ENCODE measurements at regions not wholly inside any gene's neighbourhood (a gene's known extent, or its start where the extent isn't known, plus 50 kb on each side); places are given as distances from the start of the nearest gene placed in this dataset.

GRCh38 chr16:85197611-85198566, 85.6 kb upstream of the CIBAR2 start:
- TF ChIP-seq, protein P1, sequence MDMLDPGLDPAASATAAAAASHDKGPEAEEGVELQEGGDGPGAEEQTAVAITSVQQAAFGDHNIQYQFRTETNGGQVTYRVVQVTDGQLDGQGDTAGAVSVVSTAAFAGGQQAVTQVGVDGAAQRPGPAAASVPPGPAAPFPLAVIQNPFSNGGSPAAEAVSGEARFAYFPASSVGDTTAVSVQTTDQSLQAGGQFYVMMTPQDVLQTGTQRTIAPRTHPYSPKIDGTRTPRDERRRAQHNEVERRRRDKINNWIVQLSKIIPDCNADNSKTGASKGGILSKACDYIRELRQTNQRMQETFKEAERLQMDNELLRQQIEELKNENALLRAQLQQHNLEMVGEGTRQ (IDR thresholded peaks at IDR 0.05; ENCODE audit: borderline replicate concordance, low read depth, low read length), result no peak
- no peak for TF ChIP-seq REST (IDR thresholded peaks at IDR 0.05; ENCODE audit: low read depth, low read length)
- CTCF ChIA-PET, result interaction anchor here (0.8 to 3.9 kb wide), 6 partner anchors 9 to 83 kb away, joined by 3 to 30 read pairs (median 4); no protein-coding TSS in a partner anchor
- H3K9me3 ChIP-seq, result no peaks in the 10 kb centered on the region
- 93% methylated on average over 15 of the region's 22 CpGs for WGBS (ENCODE audit: low lambda C conversion rate)
- H3K27me3 ChIP-seq (ENCODE audit: insufficient read depth), result no peaks in the 10 kb centered on the region
- H3K9ac ChIP-seq, result no peak overlapping the region
- peak overlapping the region in 1 of 2 experiments; percentile 79; a peak in 1 of 4 replicates for H3K27ac ChIP-seq (ENCODE audit: low read depth in 2 of 2, low read length in 1 of 2)
- peaks cover 47% of the 10 kb centered on the region; the same call in 1 of the 2 replicates for H3K79me2 ChIP-seq (ENCODE audit: insufficient read depth)
- H3K4me3 ChIP-seq (ENCODE audit: low read depth in 2 of 2, low read length in 1 of 2), result no peak overlapping the region
- H3K4me1 ChIP-seq (ENCODE audit: control insufficient read depth in 1 of 2, insufficient read depth in 2 of 2, low read depth in 1 of 2, low read length in 1 of 2), result peaks cover 9 to 50% of the 10 kb centered on the region in 2 experiments; a peak in 3 of 4 replicates
- no peak overlapping the region for H3K4me2 ChIP-seq
- no peaks in the 10 kb centered on the region for H3K9me2 ChIP-seq
- POLR2A ChIA-PET, result no interaction called here
- no peak for DNase-seq
- no peak overlapping the region for H2AFZ ChIP-seq (ENCODE audit: low read depth)
- no peaks in the 10 kb centered on the region for H3F3A ChIP-seq (replicated peaks; ENCODE audit: insufficient read depth)
- no peaks in the 10 kb centered on the region for H3K36me3 ChIP-seq (replicated peaks in 1 of 2; ENCODE audit: control insufficient read depth in 1 of 2, insufficient read depth in 2 of 2, low read length in 1 of 2)
- peaks cover 5% of the 10 kb centered on the region; the same call in 1 of the 2 replicates for H4K20me1 ChIP-seq (ENCODE audit: insufficient read depth)

- H3K27ac ChIP-seq (ENCODE audit: low read depth in 2 of 2, low read length in 1 of 2), result no peak overlapping the region
- 91% methylated on average over 21 of the region's 21 CpGs for WGBS (ENCODE audit: low lambda C conversion rate)
- H3K36me3 ChIP-seq (replicated peaks in 1 of 2; ENCODE audit: control insufficient read depth in 1 of 2, insufficient read depth in 2 of 2, low read length in 1 of 2), result no peaks in the 10 kb centered on the region
- no peak overlapping the region for H3K4me2 ChIP-seq
- no peak for DNase-seq
- no peaks in the 10 kb centered on the region for H3K9me3 ChIP-seq
- peaks cover 40% of the 10 kb centered on the region; the same call in 1 of the 2 replicates for H3K79me2 ChIP-seq (ENCODE audit: insufficient read depth)
- peaks cover 5% of the 10 kb centered on the region; the same call in 1 of the 2 replicates for H4K20me1 ChIP-seq (ENCODE audit: insufficient read depth)
- no peaks in the 10 kb centered on the region for H3K9me2 ChIP-seq
- POLR2A ChIA-PET, result no interaction called here
- H2AFZ ChIP-seq (ENCODE audit: low read depth), result no peak overlapping the region
- no peaks in the 10 kb centered on the region for H3F3A ChIP-seq (replicated peaks; ENCODE audit: insufficient read depth)
- H3K9ac ChIP-seq, result no peak overlapping the region
- peaks cover 9 to 59% of the 10 kb centered on the region in 2 experiments; a peak in 2 of 4 replicates for H3K4me1 ChIP-seq (ENCODE audit: control insufficient read depth in 1 of 2, insufficient read depth in 2 of 2, low read depth in 1 of 2, low read length in 1 of 2)
- no peaks in the 10 kb centered on the region for H3K27me3 ChIP-seq (ENCODE audit: insufficient read depth)
- CTCF ChIA-PET, result interaction anchor here (0.7 to 3.9 kb wide), 5 partner anchors 8 to 108 kb away, joined by 3 to 30 read pairs (median 3); no protein-coding TSS in a partner anchor
- H3K4me3 ChIP-seq (ENCODE audit: low read depth in 2 of 2, low read length in 1 of 2), result no peak overlapping the region
- TF ChIP-seq YY1 (IDR thresholded peaks at IDR 0.05; ENCODE audit: low read depth) (no peak), REST (IDR thresholded peaks at IDR 0.05; ENCODE audit: low read depth, low read length) (no peak), RXRA (IDR thresholded peaks at IDR 0.05; ENCODE audit: borderline replicate concordance, low read depth) (no peak), RAD21 (IDR thresholded peaks at IDR 0.05; ENCODE audit: low read length) (no peak), USF1 (IDR thresholded peaks at IDR 0.05; ENCODE audit: borderline replicate concordance, low read depth) (no peak), EZH2phosphoT487 (IDR thresholded peaks at IDR 0.05; ENCODE audit: borderline replicate concordance, low read depth) (no peak), GABPA (IDR thresholded peaks at IDR 0.05; ENCODE audit: low read depth) (no peak), TAF1 (IDR thresholded peaks at IDR 0.05; ENCODE audit: borderline replicate concordance, low read depth, low read length) (no peak)
- TF ChIP-seq, protein P2, sequence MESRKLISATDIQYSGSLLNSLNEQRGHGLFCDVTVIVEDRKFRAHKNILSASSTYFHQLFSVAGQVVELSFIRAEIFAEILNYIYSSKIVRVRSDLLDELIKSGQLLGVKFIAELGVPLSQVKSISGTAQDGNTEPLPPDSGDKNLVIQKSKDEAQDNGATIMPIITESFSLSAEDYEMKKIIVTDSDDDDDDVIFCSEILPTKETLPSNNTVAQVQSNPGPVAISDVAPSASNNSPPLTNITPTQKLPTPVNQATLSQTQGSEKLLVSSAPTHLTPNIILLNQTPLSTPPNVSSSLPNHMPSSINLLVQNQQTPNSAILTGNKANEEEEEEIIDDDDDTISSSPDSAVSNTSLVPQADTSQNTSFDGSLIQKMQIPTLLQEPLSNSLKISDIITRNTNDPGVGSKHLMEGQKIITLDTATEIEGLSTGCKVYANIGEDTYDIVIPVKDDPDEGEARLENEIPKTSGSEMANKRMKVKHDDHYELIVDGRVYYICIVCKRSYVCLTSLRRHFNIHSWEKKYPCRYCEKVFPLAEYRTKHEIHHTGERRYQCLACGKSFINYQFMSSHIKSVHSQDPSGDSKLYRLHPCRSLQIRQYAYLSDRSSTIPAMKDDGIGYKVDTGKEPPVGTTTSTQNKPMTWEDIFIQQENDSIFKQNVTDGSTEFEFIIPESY (IDR thresholded peaks at IDR 0.05; ENCODE audit: borderline replicate concordance, low read depth), result no peak
These were observed 86.9 kb upstream of the CIBAR2 start for GRCh38 chr16:85199069-85199725.
